Ovary (tissue), 7 donors: ENCODE measurements at regions not wholly inside any gene's neighbourhood (a gene's known extent, or its start where the extent isn't known, plus 50 kb on each side); places are given as distances from the start of the nearest gene placed in this dataset. TPM values are rescaled to one million over a fixed set of nuclear protein-coding genes. Genes with fewer than 3 reads are reported as not detected.

Experiments used
- DNase-seq, 5 donors: peaks; one replicate each; pipeline ENCODE4 v3.0.0-alpha.2; 2019 to 2020
- H3K27ac ChIP-seq, 2 donors: fragments of 200-600 bp; one replicate each; pipeline versions ENCODE4 v1.5.1 to v1.8.0; 2019 to 2022
- H3K27me3 ChIP-seq: fragments of 200-600 bp; one replicate; pipeline ENCODE4 v1.8.0; 2022
- H3K36me3 ChIP-seq: fragments of 200-600 bp; sonication (generic); one replicate; pipeline ENCODE4 v1.5.1; 2019
- H3K4me1 ChIP-seq: one replicate; pipeline ENCODE4 v1.8.1; 2013; ENCODE audit warnings: mild to moderate bottlenecking, moderate library complexity; ENCODE audit not compliant: insufficient read depth
- H3K4me3 ChIP-seq: fragments of 200-600 bp; sonication (generic); one replicate; pipeline ENCODE4 v1.5.1; 2017
- H3K9me3 ChIP-seq, 2 donors: fragments of 200-600 bp in 1 of 2; sonication (generic) in 1 of 2; one replicate each; pipeline versions ENCODE4 v1.5.1 to v1.8.1; 2013 to 2019; ENCODE audit warnings: mild to moderate bottlenecking in 1 of 2, moderate library complexity in 1 of 2
- CTCF ChIP-seq, 3 donors: fragments of 450-650 bp in 2 of 3; fragments of 200-600 bp in 1 of 3; IDR thresholded peaks; one replicate each; pipeline versions ENCODE4 v1.5.1 to v1.8.0; 2016 to 2022; ENCODE audit warnings: antibody characterized with exemption in 3 of 3, mild to moderate bottlenecking in 1 of 3
- EP300 ChIP-seq: sonication (generic); formaldehyde crosslinking; IDR thresholded peaks from one replicate; pipeline ENCODE4 v1.6.1; 2017; ENCODE audit warnings: antibody characterized with exemption
- POLR2A ChIP-seq: fragments of 450-650 bp; IDR thresholded peaks from one replicate; pipeline ENCODE4 v1.6.1; 2017; ENCODE audit warnings: antibody characterized with exemption, mild to moderate bottlenecking, moderate library complexity
- WGBS, 3 donors: extraction: QIAGEN DNeasy Blood & Tissue Kit in 1 of 3; methylation state at CpG; one replicate each; pipeline versions ENCODE4 v1.1.5 to v1.1.7; 2013 to 2017; 5-methylcytosine and 5-hydroxymethylcytosine counted together
- intact Hi-C, 4 donors: fragments of 100-400 bp; cut with DNase I; formaldehyde crosslinking; loops; one replicate each; pipeline versions ENCODE4 v1.11.0 to v1.15.1; 2022 to 2023
- small RNA-seq: library from RNA; depleted of rRNA; stranded (forward); fragments of <200 nt; gene quantifications from one replicate; pipeline ENCODE3, GENCODE V24; 2016
- donor health status: DM: no; HTN: no; CAD: no; lungs with moderate emphysema.
- donor health status: DM: no; HTN: no; CAD: no.
- donor health status: Bipolar disorder and iron deficiency.
- donor health status: DM: no; HTN: no; CAD: no.
- donor health status: DM: yes; HTN: yes; CAD: no.

- no peak overlapping the region for H3K4me3 ChIP-seq
- DNase-seq = no peak
- H3K9me3 ChIP-seq = no peaks in the 10 kb centered on the region
- H3K27me3 ChIP-seq = no peaks in the 10 kb centered on the region
- intact Hi-C loops = no loop called here
- no peaks in the 10 kb centered on the region for H3K36me3 ChIP-seq
- no peak overlapping the region for H3K27ac ChIP-seq
- 42 to 82% (median 44%) methylated on average over 2 of the region's 2 CpGs for WGBS, 3 donors
- H3K4me1 ChIP-seq = no peaks in the 10 kb centered on the region
- TF ChIP-seq CTCF (IDR thresholded peaks at IDR 0.05) (no peak), EP300 (no peak), POLR2A (no peak)
Measured at GRCh38 chrX:44596277-44596676, 53.6 kb upstream of the FUNDC1 start.

Small RNAs in the stretch of these regions (small RNA-seq; reads per million reads assigned to genes)
- gene RN7SL291P = not detected
